RPMI7951 (cell line): ENCODE measurements at regions not wholly inside any gene's neighbourhood (a gene's known extent, or its start where the extent isn't known, plus 50 kb on each side); places are given as distances from the start of the nearest gene placed in this dataset.
"Not testable (repeated sequence)": the region's sequence is repeated elsewhere in the genome, so short reads cannot be mapped to it uniquely, and the experiment has no call there.

Experiments used
- DNase-seq: peaks from one replicate; pipeline ENCODE4 v3.0.0-alpha.2; 2012; ENCODE audit warnings: low read depth

GRCh38 chr10:42986633-42987032, 90.2 kb upstream of the RET start:
- DNase-seq = no peak

GRCh38 chr10:42987121-42987541, 89.7 kb upstream of the RET start:
- no peak for DNase-seq

- DNase-seq = no peak
Observed at GRCh38 chr10:42987575-42987974, 89.3 kb upstream of the RET start.

GRCh38 chr10:42988069-42988468, 88.8 kb upstream of the RET start:
- DNase-seq = no peak

- DNase-seq = no peak
Observed at GRCh38 chr10:42988517-42989395, 88.1 kb upstream of the RET start.

GRCh38 chr10:42989481-42989921, 87.4 kb upstream of the RET start:
- no peak for DNase-seq

GRCh38 chr10:42990016-42990720, 86.7 kb upstream of the RET start:
- DNase-seq = no peak

GRCh38 chr10:42990721-42991441, 86.0 kb upstream of the RET start:
- no peak for DNase-seq

GRCh38 chr10:42991442-42992098, 85.3 kb upstream of the RET start:
- no peak for DNase-seq

GRCh38 chr10:42992156-42992956, 84.5 kb upstream of the RET start:
- no peak for DNase-seq

- DNase-seq = no peak
Observed at GRCh38 chr10:42992957-42993390, 83.9 kb upstream of the RET start.

- not testable (repeated sequence) for DNase-seq
Observed at GRCh38 chr10:42994909-42995308, 82.0 kb upstream of the RET start.

GRCh38 chr10:42995537-42995936, 81.3 kb upstream of the RET start:
- DNase-seq = no peak

GRCh38 chr10:42996588-42996987, 80.3 kb upstream of the RET start:
- no peak for DNase-seq

GRCh38 chr10:42997151-42997848, 79.6 kb upstream of the RET start:
- no peak for DNase-seq

- no peak for DNase-seq
Observed at GRCh38 chr10:42997849-42998165, 79.1 kb upstream of the RET start.

GRCh38 chr10:42998481-42999384, 78.1 kb upstream of the RET start:
- no peak for DNase-seq

- no peak for DNase-seq
Observed at GRCh38 chr10:42999385-43000020, 77.4 kb upstream of the RET start.

- no peak for DNase-seq
Observed at GRCh38 chr10:43000021-43000411, 76.9 kb upstream of the RET start.
